GM18520 (cell line): ENCODE measurements at regions not wholly inside any gene's neighbourhood (a gene's known extent, or its start where the extent isn't known, plus 50 kb on each side); places are given as distances from the start of the nearest gene placed in this dataset.
"Not testable (repeated sequence)": the region's sequence is repeated elsewhere in the genome, so short reads cannot be mapped to it uniquely, and the experiment has no call there.

Experiments used
- ATAC-seq: cut with Tn5 transposase; IDR thresholded peaks from one replicate; pipeline ENCODE4 v1.9.1; 2021; ENCODE audit not compliant: unreplicated experiment

DNA sequence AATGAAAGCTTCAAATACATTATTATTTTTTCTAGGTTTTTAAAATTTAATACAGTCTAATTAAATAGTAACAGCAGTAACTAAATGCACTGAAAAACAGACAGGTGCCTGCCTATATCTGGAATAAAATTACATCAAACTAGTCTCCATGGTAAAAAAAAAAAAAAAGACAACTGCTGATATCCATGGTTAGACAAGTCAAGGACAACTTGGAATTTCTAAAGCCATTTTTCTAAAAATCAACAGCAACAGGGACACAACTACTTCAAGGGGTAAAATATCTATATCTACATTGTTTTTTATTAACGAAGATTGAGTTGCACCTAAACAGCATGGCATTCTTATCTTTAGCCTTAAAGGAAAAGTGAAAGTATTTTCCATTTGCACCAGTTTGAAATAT is 74.7 kb upstream of the VPREB1 start:
- no peak for ATAC-seq

DNA sequence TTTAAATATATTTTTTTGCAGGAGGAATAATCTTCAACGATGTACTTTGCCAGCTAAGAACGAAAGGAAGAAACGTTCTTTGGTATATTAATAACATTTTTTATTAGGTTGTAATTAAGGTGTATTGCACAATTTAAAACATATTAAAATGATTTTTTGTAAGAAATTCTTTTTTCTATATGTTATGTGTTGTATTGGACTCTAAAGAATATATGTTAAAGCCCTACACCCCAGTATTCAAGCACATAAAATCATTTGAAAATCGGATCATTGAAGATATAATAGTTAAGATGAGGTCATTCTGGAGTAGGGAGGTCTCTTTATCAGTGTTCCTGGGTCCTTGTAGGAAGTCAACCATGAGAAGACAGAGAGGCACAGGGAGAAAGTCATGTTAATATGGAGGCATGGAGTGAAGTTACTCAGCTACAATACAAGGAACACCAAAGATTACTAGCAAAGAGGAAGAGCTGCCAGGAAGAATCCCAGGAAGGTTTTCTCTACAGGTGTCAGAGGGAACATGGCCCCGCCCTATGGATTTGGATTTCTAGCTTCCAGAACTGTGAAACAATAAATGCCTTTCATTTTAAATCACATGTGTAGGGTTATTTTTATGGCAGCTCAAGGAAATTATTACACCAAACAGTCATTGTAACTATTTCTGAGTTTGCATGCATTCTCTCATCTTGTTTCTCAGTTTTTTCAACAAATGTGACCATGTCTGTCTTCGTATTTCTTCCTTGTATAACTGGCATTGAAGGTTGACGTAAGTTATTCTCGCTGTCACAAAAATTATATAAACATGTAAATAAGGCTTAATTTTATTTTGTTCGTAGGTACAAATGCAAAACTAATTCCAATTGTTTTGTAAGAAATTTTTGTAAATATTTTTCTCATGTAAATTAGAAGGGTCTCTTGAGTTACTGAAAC is 75.4 kb upstream of the VPREB1 start:
- ATAC-seq, result no peak

DNA sequence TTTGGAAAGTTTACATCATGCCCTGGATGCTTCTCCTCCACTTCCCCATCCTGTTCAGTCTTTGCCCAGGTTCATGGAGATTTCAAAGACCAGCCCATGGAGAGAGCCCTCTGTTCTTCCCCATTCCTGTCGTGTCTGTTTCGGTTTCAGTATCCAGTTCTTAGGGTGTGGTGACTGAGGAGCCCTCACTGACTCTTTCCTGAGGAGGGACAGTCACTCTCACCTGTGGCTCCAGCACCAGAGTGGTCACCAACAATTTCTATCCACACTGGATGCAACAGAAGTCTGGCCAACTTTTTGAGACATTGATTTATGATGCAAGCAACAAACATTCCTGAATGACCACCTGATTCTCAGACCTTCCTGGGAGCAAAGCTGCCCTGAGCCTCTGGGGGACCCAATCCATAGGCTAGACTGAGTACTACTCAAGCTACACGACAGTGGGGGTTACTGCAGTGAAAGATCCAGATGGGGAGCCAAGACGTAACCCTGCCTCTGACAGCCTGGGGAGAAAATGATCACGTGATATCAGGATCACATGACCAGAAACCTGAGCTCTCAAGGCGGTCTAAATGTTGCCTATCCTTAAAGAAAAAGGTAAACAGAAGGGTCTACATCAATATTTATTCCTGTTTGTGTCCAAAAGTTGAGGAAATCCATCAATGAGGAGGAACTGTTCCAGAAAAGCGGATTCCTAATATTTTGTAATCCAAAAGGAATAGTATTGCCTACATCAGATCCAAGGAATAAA is 76.2 kb upstream of the VPREB1 start:
- peak; percentile 2 for ATAC-seq

DNA sequence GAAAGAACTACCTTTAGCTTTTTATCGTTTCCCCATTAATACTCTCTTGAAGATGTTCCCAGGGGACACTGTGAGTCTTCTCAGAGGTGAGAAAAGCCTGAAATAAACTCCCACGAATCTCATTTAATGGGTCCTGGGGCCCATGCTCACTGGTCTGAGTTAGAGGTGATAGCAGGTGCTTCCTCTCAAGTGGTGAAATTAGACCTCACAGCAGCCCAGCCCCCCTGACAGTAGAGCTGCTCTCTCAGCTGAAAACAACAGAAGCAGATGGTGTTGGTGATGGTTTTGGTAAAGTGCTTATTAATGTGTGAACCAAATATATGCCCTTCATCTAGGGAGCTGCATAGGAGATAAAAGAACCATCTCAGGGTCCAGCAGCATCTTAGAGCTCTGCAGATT is 76.8 kb upstream of the VPREB1 start:
- peak; percentile 63 for ATAC-seq

DNA sequence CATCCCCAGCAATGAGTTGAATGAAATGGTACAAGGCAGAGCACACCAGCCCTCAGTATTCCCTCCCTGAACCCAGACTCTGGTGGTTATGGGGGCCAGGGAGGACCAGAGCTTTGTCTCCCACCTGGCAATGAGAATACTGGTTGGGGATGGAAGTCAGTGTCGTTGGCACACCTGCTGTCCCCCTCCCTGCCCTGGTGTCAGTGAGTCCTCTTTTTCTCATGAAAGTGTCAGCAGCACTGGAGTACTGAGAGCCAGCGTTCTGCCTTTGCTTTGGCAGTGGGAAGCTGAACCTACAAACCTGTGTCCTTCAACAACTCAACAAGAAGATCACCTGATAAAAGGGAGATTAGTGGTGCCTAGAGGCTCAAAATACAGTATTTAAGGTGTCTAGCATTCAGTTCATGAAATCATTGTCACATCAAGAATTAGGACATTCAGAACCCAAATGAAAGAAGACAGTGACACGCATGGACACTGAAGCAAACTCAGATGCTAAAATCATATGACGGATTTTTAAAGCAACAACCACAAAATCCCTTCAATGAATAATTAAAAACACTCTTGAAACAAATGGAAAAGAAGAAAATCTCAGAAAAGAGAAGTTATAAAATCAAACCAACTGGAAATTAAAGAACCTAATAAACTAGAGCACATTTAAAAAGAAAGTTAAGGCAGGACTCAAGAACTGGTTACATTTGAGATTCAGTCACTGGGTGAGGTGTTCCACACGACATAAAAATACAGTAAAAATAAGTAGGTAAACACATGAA is 77.5 kb upstream of the VPREB1 start:
- ATAC-seq, result no peak

DNA sequence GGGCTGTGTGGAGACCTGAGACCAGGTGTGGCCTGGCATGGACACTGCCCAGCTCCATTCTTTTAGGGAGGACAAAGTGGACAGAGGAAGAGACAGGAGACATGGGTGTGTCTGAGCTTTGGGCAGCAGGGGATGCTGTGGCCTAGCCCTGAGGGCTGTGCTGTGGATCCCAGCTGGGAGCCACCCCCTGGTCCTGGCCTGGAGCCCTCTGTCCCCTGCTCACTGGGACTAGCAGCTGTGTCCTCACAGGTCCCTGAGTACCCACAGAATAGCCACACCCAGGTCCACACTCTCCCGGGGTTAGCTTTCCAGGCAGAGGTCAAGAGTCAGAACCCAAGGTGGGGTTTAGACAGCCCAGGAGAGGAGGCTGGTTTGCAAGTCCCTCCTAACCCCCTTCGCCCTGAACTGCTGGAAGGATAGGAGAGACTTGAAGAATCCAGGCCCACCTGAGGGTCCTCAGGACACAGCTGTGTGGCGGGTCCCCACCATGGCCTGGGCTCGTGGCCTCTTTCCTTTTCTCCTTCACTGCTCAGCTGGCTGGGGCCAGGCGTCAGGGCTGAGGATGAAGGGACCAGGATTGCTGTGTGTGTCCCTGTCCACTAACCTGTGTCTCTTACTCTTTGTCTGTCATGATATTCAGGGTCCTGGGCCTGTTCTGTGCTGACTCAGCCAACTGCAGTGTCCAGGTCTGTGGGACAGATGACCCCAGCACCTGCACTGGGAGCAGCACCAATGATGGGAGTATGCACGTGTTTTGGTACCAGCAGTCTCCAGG is 78.5 kb upstream of the VPREB1 start:
- ATAC-seq, result no peak

DNA sequence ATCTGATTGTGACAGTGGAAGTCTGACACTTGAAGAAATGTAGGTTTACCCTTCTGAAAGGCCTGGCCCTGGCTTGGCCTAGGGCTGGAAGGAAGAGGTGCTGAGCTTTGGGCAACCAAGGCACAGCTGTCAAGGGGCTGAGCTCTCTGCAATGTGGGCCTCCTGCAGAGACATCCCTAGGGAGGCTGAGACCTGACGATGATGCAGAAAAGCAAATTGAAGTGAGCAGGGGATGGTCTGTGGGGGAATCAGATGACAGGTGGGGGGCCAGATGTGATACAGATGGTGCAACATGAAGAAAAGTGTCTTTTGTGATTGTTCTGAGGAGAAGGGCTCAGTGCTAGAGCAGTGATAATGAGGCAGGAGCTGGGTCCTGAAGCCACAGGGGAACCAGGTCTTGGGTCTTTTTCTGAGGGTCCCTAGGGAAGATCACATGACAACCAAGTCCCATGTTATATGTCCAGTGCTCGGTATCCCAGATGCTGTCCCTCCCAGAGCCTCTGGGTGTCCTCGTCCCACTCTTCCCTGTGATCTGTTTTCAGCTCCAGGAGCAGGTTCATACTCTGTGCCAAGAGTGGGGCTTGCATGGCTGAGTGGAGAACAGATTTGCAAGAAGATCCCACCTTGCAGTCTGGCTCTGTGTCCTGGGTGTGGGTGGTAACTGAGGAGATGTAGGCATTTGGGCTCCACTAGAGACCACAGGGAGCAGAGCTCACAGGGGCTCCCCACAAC is 79.9 kb upstream of the VPREB1 start:
- ATAC-seq, result no peak

DNA sequence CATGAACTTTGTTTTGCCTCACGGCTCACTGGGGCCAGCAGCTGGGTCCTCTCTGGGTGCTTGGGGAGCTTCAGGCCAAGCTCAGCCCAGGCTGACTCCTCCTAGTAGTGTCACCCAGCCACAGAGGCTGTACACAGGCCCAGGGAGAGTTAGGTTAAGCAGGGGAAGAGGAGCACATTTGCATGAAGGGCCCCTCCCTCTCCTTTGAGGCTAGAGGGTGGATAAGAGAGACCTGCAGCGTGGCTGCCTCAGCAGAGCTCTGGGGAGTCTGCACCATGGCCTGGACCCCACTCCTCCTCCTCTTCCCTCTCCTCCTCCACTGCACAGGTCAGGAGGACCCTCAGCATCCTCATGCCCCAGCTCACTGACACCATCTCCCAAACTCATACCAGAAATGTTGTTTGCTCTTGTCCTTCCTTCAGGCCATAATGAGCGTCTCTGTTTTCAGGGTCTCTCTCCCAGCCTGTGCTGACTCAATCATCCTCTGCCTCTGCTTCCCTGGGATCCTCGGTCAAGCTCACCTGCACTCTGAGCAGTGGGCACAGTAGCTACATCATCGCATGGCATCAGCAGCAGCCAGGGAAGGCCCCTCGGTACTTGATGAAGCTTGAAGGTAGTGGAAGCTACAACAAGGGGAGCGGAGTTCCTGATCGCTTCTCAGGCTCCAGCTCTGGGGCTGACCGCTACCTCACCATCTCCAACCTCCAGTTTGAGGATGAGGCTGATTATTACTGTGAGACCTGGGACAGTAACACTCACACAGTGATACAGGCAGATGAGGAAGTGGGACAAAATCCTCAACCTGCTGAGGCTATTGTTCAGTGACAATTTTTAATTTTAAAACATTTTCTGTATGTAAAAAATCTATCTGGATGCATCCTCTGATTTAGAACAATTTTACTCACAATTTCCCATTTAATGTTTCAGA is 82.4 kb upstream of the VPREB1 start:
- no peak for ATAC-seq

DNA sequence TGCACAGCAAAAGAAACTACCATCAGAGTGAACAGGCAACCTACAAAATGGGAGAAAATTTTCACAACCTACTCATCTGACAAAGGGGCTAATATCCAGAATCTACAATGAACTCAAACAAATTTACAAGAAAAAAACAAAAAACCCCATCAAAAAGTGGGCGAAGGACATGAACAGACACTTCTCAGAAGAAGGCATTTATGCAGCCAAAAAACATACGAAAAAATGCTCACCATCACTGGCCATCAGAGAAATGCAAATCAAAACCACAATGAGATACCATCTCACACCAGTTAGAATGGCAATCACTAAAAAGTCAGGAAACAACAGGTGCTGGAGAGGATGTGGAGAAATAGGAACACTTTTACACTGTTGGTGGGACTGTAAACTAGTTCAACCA is 83.8 kb upstream of the VPREB1 start:
- not testable (repeated sequence) for ATAC-seq

DNA sequence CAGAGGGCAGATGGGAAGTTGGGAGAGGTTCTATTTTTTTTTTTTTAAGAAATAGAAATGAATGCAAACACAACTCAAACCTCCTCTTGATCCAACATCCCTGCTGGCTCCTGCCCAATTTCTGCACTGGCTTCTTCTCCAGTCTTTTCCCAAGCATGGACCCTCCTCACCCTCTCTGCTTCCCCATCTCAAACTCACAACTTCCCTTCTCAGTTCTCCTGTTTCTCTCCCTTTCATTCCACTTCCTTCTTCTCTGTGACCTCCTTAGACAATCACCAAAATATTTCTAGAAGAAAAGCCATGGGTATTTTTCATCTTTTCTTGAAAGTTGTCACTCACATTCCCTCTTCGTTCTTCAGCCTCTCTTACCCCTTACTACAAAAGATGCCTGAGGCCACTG is 85.2 kb upstream of the VPREB1 start:
- no peak for ATAC-seq

DNA sequence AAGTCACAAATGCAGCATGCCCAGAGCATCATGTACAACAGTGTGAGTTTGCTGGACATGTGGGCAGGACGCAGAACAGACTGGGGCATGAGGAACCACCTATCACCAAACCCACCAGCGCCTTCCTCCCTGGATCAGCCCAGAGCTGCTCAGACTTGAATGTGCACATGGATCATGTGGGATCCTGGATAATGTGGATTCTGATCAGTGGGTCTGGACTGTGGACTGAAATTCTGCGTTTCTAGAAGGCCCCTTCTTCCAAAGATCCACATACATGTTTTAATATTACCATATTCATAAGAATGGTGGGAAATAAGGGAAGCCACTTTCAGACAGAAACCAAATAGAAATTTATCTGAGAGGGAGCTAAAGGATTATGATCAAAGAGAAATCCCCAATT is 85.6 kb upstream of the VPREB1 start:
- ATAC-seq, result no peak

DNA sequence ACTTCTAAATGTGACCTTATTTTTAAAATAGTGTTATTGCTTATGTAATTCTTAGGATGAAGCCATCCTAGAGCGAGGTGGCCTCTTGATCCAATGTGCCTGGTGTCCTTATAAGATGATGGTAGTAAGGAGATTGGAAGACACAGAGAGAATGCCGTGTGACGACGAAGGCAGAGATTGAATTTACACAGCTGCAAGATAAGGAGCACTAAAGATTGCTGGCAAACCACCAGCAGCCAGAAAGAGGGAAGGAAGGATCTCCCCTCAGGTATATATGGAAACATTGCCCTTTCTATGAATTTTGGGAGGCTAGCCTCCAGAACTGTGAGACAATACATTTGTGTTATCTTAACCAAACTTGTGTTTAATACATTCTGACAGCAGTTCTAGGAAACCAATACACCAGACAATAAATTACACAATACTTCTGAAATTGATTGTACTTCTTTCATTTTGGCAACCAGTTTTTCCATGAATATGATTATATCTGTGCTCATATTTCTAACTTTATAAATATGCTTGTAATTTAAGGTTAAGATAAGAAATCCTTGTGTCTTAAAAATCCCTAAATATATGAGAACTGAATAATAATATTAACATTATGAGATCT is 86.3 kb upstream of the VPREB1 start:
- ATAC-seq, result no peak

DNA sequence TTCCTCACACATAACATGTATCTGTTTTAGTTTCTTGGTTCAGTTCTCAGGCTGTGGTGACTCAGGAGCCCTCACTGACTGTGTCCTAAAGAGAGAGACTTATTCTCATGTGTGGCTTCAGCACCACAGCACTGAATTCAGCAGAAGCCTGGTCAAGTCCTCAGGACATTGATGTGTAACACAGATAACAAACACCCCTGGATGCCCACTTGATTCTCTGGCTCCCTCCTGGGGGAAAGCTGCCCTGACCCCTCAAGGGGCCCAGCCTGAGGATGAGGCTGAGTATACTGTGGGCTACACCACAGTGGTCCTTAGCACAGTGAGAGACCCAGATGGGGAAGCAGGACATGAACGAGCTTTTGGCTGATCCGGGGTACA is 87.2 kb upstream of the VPREB1 start:
- no peak for ATAC-seq

DNA sequence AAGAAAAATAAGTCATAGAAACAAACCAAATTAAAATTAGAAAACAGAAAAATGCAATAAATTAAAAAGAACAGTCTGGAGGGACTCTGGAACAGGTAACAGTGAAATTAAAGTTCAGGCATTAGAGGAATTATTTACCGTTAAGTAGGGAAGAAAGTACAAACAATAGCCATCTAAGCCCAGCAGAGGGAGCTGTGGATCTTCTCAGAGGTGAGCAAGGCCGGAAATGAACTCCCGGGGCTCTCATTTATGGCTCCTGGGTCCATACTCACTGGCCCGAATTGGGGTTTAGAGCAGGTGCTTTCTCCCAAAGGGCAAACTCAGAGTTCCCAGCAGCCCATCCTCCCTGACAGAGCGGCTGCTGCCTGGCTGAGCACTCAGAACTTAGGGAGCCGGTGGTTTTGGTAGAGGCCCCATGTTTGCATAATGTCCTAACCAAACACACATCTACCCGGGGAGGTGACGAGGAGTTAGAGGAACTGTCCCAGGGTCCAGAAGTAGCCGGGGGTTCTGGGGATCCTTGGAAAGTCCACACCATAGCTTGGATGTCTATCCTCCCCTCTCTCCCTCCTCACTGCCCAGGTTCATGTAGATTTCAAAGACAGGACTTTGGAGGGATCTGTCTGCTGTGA is 87.8 kb upstream of the VPREB1 start:
- no peak for ATAC-seq

DNA sequence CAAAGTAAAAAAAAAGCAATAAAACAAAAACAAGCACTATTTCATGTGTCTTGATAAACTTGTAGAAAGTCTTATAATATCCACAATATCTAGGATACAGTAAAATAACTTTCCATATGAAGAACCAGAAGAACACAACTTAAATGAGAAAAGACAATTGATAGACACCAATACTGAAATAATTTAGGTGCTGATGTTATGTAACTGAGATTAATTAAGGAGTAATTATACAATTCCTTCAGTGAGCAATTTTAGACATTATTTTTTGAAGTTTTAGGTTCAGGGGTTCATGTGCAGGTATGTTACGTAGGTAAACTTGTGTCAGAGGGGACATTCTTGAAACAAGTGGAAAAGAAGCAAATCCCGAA is 88.3 kb upstream of the VPREB1 start:
- ATAC-seq, result no peak

DNA sequence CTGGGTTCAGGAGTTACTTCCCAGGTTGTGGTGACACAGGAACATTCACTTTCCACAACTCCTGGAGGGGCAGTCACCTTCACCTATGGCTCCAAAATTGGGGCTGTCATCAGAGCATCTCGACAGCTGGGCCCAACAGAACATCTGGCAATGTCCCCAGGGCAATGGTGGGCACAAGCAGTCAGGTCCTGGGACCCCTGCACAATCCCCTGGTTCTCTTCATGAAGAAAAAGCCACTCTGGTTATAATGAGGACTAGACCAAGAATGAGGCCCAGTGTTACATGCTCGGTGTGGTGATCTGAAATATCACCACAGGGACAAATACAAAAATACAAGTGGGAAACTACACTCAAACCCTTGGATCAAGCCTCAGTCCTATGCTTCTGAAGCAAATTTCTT is 89.0 kb upstream of the VPREB1 start:
- no peak for ATAC-seq

DNA sequence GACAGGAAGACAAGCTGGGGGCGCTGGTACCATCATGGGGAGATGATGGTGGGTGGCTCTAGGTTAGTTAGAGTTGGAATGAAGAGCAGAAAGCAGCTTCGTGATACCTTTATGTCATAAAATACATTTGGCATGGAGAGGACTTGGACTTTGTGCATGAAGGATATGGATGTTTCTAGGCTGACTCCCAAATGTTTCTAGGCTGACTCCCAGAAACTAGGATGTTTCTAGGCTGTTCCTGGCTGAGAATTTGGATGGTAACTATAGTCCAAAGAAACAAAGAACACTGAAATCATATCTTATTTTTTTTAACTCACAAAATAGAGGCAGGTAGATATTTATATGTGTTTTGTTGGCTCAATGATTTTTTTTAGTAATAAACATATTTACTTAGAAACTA is 89.4 kb upstream of the VPREB1 start:
- no peak for ATAC-seq

DNA sequence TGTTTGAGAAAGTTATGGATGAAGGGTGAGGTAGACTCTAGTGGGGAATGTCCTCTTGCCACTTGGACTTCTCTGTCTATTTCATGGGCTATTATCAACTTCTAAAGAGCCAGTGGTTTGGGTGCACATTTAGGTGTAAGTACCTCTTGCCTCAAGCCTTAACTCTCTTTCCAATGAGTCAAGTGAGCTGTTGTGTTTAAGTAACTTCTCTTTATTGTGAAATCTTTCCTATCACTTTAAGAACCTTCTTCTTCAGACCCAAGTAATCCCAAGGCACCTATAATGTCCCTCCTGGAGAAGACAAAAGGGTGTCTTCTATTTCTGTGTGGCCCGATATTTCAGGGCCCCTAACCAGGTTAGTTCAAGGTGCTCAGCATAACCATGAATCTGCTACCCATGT is 90.5 kb upstream of the VPREB1 start:
- ATAC-seq, result no peak
